ENCODE measurements at regions not wholly inside any gene's neighbourhood (a gene's known extent, or its start where the extent isn't known, plus 50 kb on each side); places are given as distances from the start of the nearest gene placed in this dataset.
"Not testable (repeated sequence)": the region's sequence is repeated elsewhere in the genome, so short reads cannot be mapped to it uniquely, and the experiment has no call there.

DNA sequence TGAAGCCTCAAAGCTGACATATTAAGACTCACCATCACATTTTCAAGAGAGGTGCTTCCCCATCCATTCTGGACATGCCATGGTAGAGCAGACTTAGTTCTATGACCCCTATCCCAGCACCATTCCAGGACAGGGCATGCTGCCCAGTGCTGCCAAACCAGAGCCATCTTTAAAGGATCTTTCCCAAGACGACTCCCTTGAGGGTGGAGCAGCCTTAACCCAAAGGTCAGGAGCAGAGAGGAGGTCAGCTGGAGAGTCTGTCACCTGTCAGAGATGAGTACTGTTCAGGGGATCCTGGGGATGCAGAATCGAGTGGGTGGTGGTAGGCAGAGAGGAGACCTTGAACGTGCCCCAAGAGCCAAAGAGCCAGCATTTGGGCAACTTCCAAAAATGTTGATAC is 459.8 kb downstream of the STK39 start:
- no peak overlapping the region for H3K4me3 ChIP-seq (ENCODE audit: low read depth, low read length)
- no peak for DNase-seq (ENCODE audit: low read depth)
- TF ChIP-seq, protein P1, sequence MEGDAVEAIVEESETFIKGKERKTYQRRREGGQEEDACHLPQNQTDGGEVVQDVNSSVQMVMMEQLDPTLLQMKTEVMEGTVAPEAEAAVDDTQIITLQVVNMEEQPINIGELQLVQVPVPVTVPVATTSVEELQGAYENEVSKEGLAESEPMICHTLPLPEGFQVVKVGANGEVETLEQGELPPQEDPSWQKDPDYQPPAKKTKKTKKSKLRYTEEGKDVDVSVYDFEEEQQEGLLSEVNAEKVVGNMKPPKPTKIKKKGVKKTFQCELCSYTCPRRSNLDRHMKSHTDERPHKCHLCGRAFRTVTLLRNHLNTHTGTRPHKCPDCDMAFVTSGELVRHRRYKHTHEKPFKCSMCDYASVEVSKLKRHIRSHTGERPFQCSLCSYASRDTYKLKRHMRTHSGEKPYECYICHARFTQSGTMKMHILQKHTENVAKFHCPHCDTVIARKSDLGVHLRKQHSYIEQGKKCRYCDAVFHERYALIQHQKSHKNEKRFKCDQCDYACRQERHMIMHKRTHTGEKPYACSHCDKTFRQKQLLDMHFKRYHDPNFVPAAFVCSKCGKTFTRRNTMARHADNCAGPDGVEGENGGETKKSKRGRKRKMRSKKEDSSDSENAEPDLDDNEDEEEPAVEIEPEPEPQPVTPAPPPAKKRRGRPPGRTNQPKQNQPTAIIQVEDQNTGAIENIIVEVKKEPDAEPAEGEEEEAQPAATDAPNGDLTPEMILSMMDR (IDR thresholded peaks at IDR 0.05; ENCODE audit: low read depth, low read length, missing control alignments) = no peak

DNA sequence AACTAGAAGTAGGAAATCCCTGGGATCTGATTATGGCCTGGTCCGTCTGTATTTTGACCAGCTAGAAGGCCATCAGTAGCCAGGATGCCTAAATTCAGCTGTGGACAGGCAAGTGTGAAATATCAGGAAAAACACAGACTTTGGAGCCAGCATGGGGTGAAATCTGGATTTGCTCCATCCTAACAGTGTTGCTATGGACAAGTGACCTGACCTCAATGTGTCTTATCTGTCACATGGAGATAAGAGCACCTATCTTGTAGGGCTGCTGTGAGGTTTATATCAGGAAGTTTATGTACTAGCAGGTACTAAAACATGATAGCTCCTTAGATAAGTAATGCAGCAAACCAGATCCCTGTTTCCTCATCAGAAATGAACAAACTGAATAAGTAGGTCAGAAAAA is 460.4 kb downstream of the STK39 start:
- DNase-seq (ENCODE audit: low read depth) = no peak
- no peak overlapping the region for H3K4me3 ChIP-seq (ENCODE audit: low read depth, low read length)
- TF ChIP-seq, protein P1 (IDR thresholded peaks at IDR 0.05; ENCODE audit: low read depth, low read length, missing control alignments) = no peak

- TF ChIP-seq, protein P1 (IDR thresholded peaks at IDR 0.05; ENCODE audit: low read depth, low read length, missing control alignments) = no peak
- no peak overlapping the region for H3K4me3 ChIP-seq (ENCODE audit: low read depth, low read length)
- no peak for DNase-seq (ENCODE audit: low read depth)
These were observed 461.7 kb downstream of the STK39 start for GRCh38 chr2:167785606-167786216.

GRCh38 chr2:167784084-167784425 is 463.3 kb downstream of the STK39 start:
- no peak overlapping the region for H3K4me3 ChIP-seq (ENCODE audit: low read depth, low read length)
- TF ChIP-seq, protein P1 (IDR thresholded peaks at IDR 0.05; ENCODE audit: low read depth, low read length, missing control alignments) = no peak
- no peak for DNase-seq (ENCODE audit: low read depth)

- no peak overlapping the region for H3K4me3 ChIP-seq (ENCODE audit: low read depth, low read length)
- no peak for DNase-seq (ENCODE audit: low read depth)
- TF ChIP-seq, protein P1 (IDR thresholded peaks at IDR 0.05; ENCODE audit: low read depth, low read length, missing control alignments) = no peak
These were observed 463.9 kb downstream of the STK39 start for GRCh38 chr2:167783261-167784083.

- not testable (repeated sequence) for DNase-seq (ENCODE audit: low read depth); H3K4me3 ChIP-seq (ENCODE audit: low read depth, low read length)
These were observed 465.8 kb downstream of the STK39 start for GRCh38 chr2:167781629-167782028.

- no peak for DNase-seq (ENCODE audit: low read depth)
- no peak overlapping the region for H3K4me3 ChIP-seq (ENCODE audit: low read depth, low read length)
- TF ChIP-seq, protein P1 (IDR thresholded peaks at IDR 0.05; ENCODE audit: low read depth, low read length, missing control alignments) = no peak
These were observed 471.0 kb downstream of the STK39 start for GRCh38 chr2:167776359-167776758.

Data from GM12864 (cell line).